H54 (cell line): ENCODE measurements at regions not wholly inside any gene's neighbourhood (a gene's known extent, or its start where the extent isn't known, plus 50 kb on each side); places are given as distances from the start of the nearest gene placed in this dataset.

Experiments used
- DNase-seq: peaks from one replicate; pipeline ENCODE4 v3.0.0; 2011; ENCODE audit warnings: low spot score, mixed read lengths; ENCODE audit not compliant: insufficient read length
- FAIRE-seq: peaks from 3 replicates; lab custom pipeline; 2011; peaks lifted over from hg19 to GRCh38; lab: Jason Lieb, UNC
- POLR2A ChIP-seq: IDR thresholded peaks from 2 replicates; pipeline ENCODE4 v1.6.1; 2011; ENCODE audit warnings: low read depth, mild to moderate bottlenecking, low read length

DNA sequence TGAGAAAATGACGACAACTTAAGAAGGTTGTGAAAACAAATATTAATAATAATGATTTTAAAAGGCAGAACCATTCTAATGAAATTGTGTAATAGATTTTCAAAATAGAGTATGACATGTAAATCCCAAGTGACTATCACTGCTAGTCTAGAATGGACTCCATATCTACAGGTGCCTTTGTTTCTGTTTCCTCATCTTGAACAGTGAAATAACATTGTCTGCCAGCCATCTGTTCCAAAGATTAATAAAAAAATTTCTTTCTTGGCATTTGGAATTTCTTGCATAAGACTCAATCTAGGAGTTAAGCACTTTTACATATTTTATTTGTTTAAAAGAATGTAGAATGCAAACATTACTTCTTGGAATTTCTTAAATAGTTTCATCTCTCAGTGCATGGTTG lies 520.1 kb upstream of the ARGLU1 start:
- no peak for TF ChIP-seq POLR2A
- DNase-seq (no peak), FAIRE-seq (no peak)

DNA sequence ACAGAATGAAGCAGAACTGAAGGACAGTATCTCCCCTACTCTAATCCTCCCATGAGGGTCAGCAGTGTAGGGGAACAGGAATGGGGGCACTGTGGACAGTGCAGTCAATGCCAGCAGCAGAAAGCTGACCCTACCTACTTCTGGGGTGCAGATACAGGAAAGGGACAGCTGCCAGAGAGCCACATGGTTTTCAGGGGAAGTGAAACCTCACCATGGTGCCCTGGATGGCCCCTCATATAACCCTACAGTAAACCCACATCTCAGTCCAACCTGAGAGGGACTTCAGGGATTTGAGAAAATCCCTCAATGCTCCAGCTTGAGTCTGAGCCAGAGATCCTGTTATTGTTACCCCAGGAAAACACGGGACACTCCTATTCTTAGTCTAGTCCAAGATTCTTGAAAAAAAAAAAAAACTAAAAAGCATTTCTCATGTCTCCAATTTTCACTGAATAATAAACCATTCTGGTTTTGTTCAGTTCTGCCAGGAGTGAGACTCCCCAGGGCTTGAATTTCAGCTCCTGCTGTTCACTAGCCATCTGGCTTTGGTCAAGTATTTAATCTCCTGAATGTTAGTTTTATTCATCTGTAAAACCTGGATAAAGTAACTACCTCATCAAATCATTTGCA lies 511.6 kb upstream of the ARGLU1 start:
- FAIRE-seq = no peak

DNA sequence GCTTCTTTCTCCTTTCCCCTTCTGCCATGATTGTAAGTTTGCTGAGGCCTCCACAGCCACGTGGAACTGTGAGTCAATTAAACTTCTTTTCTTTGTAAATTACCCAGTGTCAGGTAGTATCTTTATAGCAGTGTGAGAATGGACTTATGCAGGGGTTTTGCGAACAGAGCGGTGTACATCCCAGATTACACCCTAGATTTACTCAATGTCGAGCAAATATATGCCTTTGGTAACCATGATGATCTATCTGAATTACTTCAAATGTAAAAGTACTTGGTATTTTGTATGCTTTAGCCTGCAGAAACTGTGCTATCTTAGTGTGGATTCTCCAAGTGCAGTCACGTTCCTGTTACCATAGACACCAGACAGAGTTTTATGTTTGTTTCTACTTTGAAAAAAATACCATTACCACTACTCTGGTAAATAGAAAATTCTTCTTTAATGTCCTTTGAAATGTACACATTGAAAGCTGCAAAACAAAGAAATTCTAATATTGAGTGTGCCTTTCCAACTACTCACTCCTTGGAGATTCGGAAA lies 510.4 kb upstream of the ARGLU1 start:
- no peak for FAIRE-seq
- no peak for DNase-seq
- TF ChIP-seq POLR2A = no peak

More for the DNA sequence above, 511.6 kb upstream of the ARGLU1 start:
- no peak for DNase-seq
- no peak for TF ChIP-seq POLR2A

DNA sequence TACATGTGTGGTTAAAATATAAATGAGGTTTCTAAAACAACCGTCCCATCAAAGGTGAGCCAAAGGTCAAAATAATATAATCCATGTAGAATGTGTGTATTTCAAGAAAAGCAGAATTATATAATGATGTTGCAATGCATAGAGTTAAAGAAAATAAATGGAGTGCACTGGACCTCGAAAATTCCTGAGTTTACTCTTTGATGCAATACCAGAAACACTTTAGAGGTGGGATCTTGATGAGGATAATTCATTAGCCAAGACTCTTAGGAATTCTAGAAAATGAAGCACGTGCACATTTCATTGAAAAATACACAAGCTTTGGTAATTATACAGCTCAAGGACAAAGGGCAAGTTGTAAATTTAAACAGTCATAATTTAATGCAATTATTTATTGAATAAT lies 508.9 kb upstream of the ARGLU1 start:
- no peak for TF ChIP-seq POLR2A

DNA sequence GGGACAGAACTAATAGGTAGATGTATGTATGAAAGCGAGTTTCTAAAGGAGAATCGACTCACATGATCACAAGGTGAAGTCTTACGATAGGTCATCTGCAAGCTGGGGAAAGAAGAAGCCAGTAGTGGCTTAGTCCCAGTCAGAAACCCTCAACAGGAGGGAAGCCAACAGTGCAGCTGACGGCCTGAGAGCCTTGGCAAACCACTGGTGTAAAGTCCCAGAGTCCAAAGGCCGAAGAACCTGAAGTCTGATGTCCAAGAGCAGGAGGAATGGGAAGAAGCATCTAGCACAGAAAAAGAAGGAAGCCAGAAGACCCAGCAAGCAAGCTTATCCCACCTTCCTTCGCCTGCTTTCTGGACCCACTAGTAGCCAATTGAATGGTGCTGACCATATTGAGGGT lies 507.6 kb upstream of the ARGLU1 start:
- DNase-seq (no peak), FAIRE-seq (peak; percentile 6)

More for the DNA sequence above, 508.9 kb upstream of the ARGLU1 start:
- FAIRE-seq (peak; percentile 6), DNase-seq (no peak)

DNA sequence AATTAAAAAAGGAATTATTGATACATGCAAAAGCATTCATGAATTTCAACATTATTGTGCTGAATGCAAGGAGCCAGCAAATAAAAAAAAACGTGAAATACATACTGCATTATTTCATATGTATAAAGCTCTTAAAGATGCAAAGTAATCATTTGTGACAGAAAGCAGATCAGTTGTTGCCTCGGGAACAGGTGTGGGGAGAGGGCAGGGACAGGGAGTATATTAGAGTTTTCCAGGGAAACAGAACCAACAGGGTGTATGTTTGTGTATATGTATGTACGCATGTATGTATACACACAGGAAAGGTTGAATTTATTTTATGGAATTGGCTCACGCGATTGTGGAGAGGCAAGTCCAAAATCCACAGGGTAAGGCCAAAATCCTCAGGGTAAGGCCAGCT lies 502.9 kb upstream of the ARGLU1 start:
- no peak for TF ChIP-seq POLR2A
- no peak for FAIRE-seq
- DNase-seq = no peak

More for the DNA sequence above, 507.6 kb upstream of the ARGLU1 start:
- TF ChIP-seq POLR2A = no peak

DNA sequence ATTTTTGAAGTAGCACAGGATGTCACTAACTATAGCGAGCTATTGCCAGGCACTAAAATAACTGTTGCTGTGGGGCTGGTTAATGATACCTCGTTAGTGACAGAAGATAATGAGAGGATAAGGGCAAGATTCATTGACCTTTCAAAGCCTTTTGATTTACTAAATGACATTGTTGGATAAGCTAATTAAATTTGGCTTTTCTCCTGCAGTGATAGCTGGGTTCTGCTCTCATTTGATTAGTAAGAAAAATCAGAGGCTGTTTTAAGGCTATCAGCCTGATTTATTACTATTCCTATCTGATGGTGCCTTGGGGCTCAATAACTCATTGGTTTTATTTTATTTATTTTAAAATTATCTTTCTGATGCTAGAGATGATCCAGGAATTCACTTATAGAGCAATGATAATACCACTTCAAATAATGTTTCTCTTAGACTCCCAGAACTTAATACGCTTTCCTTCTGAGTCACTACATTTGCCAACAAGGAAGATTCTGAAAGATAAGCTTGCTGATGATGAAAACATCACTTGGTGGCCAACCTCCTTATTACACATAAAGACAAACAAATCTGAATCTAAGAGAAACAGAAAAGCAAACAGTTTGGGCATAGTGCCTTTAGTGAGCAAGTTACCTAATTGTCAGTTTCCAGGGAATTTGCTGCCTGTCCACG lies 501.3 kb upstream of the ARGLU1 start:
- no peak for FAIRE-seq

DNA sequence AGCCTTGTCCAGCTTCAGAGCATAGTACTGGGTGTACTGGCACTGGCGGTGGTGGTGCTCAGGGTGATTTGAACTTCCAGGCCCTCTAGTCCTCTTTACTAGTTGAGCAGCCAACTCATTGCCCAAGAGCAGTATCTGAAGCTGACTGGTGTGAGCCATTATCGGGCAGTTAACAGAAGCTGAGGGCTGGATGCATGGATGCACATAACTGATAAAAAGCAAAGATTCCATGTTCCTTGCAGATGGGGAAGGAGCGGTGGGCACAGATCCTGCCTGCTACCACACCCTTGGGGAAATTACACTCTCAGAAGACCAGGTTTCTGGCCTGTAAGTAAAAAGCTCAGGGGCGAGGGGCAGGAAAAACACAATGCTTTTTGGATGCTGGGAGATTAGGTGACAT lies 499.4 kb upstream of the ARGLU1 start:
- no peak for DNase-seq
- FAIRE-seq = no peak
- no peak for TF ChIP-seq POLR2A

More for the DNA sequence above, 501.3 kb upstream of the ARGLU1 start:
- no peak for TF ChIP-seq POLR2A
- no peak for DNase-seq

DNA sequence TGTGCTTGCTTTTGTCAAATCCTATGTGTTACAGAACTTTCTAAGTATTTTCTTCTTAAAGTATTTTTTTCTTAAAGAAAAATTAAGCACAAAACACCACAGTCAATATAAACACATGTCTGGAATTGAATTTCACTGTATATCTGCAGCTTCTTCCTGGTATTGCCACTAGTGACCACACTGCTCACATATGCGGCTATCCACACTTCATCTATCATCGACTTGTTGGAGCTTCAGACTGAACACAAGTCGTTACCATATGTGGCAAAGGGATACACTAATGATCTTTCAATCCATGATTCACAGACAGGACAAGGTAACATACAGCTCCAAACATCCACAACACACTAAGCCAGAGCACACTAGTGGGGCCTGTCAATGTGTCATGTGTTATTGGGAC lies 498.4 kb upstream of the ARGLU1 start:
- DNase-seq = no peak
- no peak for TF ChIP-seq POLR2A

DNA sequence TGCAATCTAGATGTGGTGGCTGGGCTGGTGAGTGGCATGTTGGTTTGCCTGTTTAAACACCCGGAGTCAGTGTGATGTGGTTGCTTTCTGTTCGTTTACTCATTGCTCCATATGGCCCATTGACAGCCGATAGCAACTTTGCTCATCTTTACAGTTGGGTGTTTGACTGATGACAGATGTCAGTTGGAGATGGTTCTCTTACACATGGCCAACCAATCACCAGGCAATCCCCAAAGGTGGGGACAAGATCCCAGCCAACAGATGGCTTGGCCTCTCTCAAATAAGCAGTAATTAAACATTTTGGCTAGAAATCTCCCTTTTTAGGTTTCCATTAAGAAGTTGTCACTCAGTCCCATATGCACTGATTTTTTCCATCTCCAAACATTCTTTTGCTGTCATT lies 497.1 kb upstream of the ARGLU1 start:
- no peak for TF ChIP-seq POLR2A
- no peak for DNase-seq
- FAIRE-seq = no peak

More for the DNA sequence above, 498.4 kb upstream of the ARGLU1 start:
- no peak for FAIRE-seq

DNA sequence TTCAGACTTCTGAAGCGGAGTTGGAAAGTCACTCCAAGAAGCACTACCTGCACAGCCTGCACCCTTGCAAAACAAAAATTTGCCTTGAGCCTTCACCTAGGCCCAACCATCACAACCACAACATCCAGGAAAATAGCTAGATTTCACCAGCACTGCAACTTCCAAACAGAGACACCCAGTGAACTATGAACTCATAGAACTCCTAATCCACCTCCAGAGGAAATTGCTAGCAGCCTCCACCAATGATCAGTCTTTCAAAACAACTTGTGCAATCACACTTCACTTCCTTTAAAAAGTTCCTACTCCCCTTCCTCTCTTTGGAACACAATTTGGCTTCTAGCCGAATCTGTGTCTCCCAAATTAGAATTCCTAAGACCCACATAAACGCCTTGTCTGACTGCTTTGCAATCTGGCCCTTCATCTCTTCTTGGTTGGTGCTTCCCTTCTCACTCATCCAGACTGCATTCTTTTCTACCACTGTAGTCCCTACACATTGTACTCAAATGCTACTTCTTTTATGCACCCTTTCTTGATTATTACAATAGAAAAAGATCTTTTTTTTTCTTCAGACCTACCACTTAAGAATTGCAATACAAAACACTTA lies 489.2 kb upstream of the ARGLU1 start:
- FAIRE-seq (no peak), DNase-seq (no peak)
- TF ChIP-seq POLR2A = no peak

DNA sequence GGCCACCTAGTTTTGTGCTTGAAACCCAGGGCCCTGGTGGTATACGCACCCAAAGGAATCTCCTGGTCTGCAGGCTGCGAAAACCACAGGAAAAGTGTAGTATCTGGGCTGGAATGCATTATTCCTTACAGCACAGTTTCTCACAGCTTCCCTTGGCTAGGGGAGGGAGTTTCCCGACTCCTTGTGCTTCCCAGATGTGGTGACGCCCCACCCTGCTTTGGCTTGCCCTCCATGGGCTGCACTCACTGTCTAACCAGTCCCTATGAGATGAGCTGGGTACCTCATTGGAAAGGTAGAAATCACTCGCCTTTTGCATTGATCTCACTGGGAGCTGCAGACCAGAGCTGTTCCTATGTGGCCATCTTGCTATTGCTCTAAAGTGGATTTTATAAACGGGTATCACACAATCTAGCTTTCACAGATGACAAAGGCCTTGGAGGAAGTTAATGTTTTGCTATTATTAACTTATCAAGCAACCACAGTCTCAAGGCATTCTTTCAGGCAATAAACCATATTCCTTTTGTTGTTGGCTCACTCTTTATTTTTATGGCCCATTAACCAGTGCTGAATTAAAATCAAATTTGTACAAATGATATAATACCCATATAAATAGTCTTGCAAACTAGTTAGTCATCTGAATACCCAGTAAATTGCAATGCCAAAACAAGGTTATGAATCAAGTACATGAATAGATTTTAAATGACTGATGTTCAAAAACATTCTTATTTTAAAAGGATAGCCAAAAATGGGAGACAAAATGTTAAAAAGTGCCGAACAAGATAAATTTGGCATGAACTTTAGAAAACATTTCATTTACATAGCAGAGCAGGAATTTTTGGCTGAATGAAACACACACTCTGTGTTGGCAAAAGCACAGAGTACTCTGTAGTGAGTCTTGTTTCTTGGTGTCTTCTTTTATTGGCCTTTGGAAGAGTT lies 475.4 kb upstream of the ARGLU1 start:
- DNase-seq = no peak
- TF ChIP-seq POLR2A = no peak
- FAIRE-seq = no peak

DNA sequence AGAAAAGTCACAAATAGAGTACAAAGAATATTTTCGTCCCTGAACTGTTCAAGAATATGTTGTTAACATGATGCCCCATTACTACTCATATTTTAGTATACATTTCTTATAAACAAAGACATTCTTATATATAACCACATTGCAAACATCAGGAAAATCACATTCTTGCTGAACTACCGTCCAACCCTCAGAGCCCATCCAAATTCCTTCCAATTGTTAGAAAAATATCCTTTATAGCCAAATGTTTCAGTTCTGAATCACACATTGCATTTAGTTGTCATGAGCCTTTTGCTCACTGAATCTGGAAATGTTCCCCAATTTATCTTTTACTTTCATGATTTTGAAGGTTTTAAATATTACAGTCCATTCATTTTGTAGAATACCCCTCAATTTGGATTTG lies 467.8 kb upstream of the ARGLU1 start:
- DNase-seq (no peak), FAIRE-seq (no peak)
- no peak for TF ChIP-seq POLR2A
